HG03521 (cell line): ENCODE measurements at regions not wholly inside any gene's neighbourhood (a gene's known extent, or its start where the extent isn't known, plus 50 kb on each side); places are given as distances from the start of the nearest gene placed in this dataset.
A peak's percentile ranks its signal among the peaks of the same experiment; 100 is the strongest.
"Not testable (repeated sequence)": the region's sequence is repeated elsewhere in the genome, so short reads cannot be mapped to it uniquely, and the experiment has no call there.

ENCODE experiments used
- ATAC-seq: cut with Tn5 transposase; IDR thresholded peaks from one replicate; pipeline ENCODE4 v1.9.1; 2021; ENCODE audit warnings: mild to moderate bottlenecking, moderate library complexity; ENCODE audit not compliant: unreplicated experiment

- ATAC-seq = no peak
These were observed 332.3 kb upstream of the EPHA3 start for GRCh38 chr3:88775026-88775690.

GRCh38 chr3:88779482-88779881 lies 327.9 kb upstream of the EPHA3 start:
- no peak for ATAC-seq

DNA sequence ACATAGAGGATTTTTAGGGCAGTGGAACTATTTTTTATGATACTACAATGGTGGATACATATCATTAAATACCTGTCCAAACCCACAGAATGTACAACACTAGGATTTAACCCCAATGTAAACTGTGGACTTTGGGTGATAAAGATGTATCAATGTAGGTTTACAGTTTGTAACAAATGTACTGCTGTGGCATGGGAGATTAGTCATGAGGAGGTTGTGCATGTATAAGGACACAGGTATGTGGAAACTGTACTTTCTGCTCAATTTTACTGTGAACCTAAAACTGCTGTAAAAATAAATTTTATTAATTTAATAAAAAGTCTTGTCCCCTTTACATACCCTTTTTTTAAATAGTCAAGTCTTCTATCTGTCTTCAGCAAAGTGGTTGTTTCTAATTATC lies 322.5 kb upstream of the EPHA3 start:
- ATAC-seq = no peak

DNA sequence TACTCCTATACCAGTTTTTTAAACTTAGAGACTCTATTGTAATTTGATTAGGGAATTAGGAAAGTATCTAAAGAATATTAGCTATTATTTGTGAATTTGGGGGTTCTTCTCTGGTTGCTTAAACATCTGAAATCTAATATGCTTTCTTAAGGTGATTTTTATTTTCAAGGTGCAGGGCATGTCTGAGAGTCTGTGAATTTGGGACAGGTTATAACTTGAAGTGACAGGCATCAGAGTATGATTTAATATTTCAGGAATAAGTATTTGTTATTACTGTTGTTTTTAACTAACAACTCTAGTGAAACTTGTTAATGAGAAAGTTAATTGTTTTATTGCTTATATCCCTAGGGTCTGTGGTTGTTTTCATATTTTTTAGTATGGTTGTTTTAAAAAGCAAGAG lies 321.6 kb upstream of the EPHA3 start:
- ATAC-seq = no peak

DNA sequence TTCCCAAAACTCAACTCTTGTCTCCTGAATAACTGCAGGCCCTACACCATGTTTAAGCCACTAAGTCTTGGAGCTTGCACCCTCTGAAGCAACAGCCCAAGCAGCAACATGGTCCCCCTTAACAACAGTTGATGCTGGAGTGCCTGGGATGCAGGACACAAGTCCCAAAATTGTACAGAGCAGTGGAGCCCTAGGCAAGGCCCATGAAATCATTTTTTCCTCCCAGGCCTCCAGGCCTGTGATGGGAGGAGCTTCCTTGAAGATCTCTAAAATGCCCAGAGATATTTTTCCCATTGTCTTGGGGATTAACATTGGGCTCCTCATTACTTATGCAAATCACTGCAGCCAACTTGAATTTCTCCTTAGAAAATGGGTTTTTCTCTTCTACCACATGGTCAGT lies 311.9 kb upstream of the EPHA3 start:
- no peak for ATAC-seq

GRCh38 chr3:88807491-88808105 lies 299.8 kb upstream of the EPHA3 start:
- ATAC-seq = no peak

- ATAC-seq = no peak
These were observed 297.4 kb upstream of the EPHA3 start for GRCh38 chr3:88809993-88810392.

DNA sequence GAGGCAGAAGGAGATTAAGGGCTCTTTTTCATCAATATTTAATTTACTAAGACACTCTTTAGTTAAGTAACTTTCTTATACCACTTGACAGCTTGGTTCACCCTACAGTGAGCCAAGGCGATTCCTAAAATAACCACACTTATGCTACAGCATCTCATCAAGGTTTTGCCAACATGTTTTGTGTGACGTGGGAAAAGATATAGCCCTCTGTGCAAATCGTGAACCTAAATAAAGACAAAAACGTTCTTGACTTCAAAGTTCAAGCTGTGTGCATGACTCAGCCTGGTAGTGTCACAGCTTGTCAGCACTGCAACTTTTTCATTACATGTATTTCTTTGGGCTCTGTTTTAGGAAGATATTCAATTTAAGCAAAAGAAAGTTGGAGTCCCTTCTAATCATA lies 297.0 kb upstream of the EPHA3 start:
- no peak for ATAC-seq

GRCh38 chr3:88811096-88811495 lies 296.3 kb upstream of the EPHA3 start:
- no peak for ATAC-seq

GRCh38 chr3:88812576-88812975 lies 294.8 kb upstream of the EPHA3 start:
- no peak for ATAC-seq

DNA sequence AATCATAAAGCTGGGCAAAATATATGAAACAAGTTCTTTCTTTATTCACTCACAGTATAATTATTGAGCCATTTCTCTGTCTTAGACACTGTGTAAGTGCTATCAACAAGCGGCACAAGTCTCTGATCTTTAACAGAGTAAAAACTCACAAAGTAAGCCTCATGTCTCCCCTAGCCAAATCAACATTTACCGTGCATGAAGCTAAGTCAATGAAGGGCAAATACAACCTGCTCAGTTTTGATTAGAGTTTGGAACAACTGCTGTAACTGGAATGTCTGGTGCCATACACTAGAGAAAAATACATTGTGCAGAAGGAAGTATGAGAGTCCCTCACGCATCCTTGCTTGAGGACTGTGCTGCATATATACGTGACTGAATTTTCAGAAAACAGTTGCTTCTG lies 291.0 kb upstream of the EPHA3 start:
- no peak for ATAC-seq

GRCh38 chr3:88824666-88825564 lies 282.5 kb upstream of the EPHA3 start:
- no peak for ATAC-seq

- no peak for ATAC-seq
These were observed 279.0 kb upstream of the EPHA3 start for GRCh38 chr3:88828466-88828865.

GRCh38 chr3:88852606-88853005 lies 254.8 kb upstream of the EPHA3 start:
- ATAC-seq = no peak

GRCh38 chr3:88863196-88863595 lies 244.2 kb upstream of the EPHA3 start:
- no peak for ATAC-seq

DNA sequence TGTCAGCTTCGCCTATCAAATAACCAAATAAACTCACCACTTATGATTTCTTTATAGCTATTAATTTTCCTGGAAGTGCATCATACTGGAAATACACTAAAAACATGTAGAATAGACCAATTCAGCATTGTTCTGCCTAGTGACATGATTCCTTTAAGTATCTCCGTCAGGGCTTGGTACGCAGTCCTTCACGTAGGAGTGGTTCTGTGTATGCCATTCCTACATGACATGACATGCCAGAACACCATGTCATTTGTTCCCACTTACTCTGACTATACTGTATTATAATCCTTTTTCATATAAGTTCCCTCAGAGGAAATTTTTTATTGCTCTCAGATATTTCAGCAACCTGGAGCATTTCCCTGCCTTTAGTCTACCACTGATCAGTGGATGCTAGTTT lies 230.7 kb upstream of the EPHA3 start:
- no peak for ATAC-seq

DNA sequence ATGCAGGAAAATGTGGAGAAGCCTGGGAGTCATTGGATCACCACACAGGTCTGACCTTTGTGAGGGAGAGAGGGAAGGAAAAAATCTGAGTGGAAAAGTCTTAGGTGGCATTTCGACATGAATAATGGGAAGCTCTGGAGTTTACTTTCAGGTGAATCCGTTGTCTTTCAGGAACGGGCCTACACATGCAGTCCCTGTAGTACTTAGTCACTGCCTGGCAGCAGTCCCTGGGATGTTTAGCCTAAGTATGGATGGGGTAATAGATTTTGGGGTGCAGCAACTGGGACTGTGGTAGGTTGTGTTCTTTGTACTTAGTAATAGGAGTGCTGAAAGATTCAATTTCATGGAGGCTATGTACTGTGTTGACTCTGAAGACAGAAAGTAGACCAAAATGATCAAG lies 227.5 kb upstream of the EPHA3 start:
- no peak for ATAC-seq

DNA sequence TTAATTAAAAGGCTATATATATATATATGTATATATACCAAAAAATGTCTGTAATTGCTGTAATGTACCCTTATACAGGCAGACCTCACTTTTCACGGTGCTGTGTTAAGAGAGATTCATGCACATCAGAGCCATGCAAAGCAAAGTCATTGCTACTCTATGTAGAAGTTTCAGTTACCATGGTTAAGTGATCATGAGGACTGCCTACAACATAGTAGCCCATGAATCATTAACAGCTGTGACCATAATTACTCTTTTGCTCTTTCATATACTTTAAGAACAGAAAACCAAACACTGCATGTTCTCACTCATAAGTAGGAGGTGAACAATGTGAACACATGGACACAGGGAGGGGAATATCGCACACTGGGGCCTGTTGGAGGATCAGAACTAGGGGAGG lies 225.3 kb upstream of the EPHA3 start:
- peak; percentile 88 for ATAC-seq

DNA sequence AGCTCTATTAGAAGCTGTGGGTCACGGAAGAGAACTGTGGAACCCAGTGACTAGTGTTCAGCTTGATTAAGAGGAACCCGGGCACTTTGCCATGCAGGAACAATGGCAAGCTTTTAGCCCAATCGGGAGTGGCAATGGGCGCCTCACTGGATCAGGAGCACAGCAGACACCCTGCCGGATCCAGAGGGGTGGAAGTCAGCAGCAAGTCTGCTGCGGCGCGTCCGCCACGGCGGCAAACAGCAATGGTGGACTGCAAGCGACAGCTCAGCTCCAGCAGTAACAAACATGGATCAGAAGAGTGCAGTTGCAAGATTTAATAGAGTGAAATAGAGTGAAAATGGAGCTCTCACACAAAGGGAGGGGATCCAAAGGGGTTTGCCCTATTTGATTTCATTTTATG lies 220.8 kb upstream of the EPHA3 start:
- ATAC-seq = not testable (repeated sequence)

DNA sequence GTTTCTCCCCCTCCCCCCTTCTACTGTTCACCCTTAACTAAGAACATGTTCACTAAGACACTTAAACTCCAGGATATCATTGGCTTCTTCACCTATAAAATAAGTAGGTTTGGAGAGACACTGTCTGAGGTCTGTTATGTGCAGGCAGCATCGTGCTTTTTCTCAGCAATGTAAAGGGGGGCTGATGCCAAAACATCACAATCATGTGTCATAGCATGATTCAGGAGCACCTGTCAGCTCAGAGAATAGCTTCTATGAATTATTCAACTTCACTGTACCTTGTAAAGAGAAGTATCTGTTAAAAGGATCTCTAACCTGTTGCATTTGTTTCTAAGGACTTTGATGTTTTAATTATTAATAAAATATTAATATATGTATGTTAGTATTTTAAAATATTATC lies 211.4 kb upstream of the EPHA3 start:
- ATAC-seq = no peak

- no peak for ATAC-seq
These were observed 195.0 kb upstream of the EPHA3 start for GRCh38 chr3:88912294-88912877.

DNA sequence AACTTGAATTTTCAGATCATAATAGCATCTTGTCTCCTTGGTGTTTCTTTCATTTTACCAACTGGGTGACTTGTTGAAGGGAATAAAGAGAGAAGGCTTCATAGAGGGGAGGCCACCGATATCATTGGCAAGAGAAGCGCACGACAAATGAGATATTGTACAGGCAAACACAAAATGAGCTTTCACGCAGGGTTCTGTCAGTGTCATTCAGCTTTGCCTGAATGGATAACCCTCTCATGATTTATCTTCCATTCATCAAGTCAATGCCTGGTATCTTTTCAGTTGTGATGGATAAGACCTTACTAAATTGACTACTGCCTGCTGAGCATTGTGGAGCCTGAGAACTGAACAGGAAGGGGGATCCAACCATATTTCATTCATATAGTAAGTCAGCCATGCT lies 188.6 kb upstream of the EPHA3 start:
- ATAC-seq = no peak
